Loucy (cell line): ENCODE measurements at regions not wholly inside any gene's neighbourhood (a gene's known extent, or its start where the extent isn't known, plus 50 kb on each side); places are given as distances from the start of the nearest gene placed in this dataset.

Source experiments
- CTCF ChIP-seq: fragments of 200-600 bp; sonication (generic); conservative IDR thresholded peaks from 2 replicates; pipeline ENCODE4 v1.5.1; 2014; ENCODE audit warnings: mild to moderate bottlenecking, antibody characterized with exemption, low read length
- EZH2phosphoT487 ChIP-seq: fragments of 200-600 bp; IDR thresholded peaks from 2 replicates; pipeline ENCODE4 v1.6.1; 2018; ENCODE audit warnings: antibody characterized with exemption, mild to moderate bottlenecking, moderate library complexity, borderline replicate concordance

- TF ChIP-seq CTCF, result no peak
- no peak for TF ChIP-seq EZH2phosphoT487
Observed at GRCh38 chr13:79799059-79799867, 318.3 kb downstream of the NDFIP2 start.
